HG03108 (cell line): ENCODE measurements at regions not wholly inside any gene's neighbourhood (a gene's known extent, or its start where the extent isn't known, plus 50 kb on each side); places are given as distances from the start of the nearest gene placed in this dataset.

ENCODE experiments used
- ATAC-seq: cut with Tn5 transposase; IDR thresholded peaks from one replicate; pipeline ENCODE4 v1.9.1; 2021; ENCODE audit warnings: moderate library complexity; ENCODE audit not compliant: unreplicated experiment

GRCh38 chr21:25425156-25425555 is 182.1 kb downstream of the MRPL39 start:
- ATAC-seq = no peak

DNA sequence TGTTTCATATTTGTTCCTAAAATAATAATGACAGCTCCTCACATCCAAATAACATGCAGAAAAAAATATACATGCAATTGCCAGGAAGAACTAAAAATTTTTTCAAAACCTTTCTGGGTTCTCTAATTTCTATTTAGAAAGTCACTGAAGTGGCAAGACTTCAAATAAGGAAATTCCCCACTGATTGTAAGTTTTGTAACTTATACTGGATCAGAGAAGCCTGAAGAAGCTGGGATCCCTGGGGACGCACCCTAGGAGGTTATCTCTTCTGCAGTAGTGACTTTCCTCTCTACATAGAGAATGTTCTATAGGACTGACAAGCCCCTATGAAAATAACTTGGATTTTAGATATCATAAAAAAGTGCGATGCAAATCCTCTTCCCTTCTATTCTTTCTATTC is 182.6 kb downstream of the MRPL39 start:
- ATAC-seq = no peak

- ATAC-seq = no peak
Observed at GRCh38 chr21:25424048-25424447, 183.2 kb downstream of the MRPL39 start.

GRCh38 chr21:25422610-25423608 is 184.4 kb downstream of the MRPL39 start:
- no peak for ATAC-seq

GRCh38 chr21:25421321-25422028 is 185.8 kb downstream of the MRPL39 start:
- ATAC-seq = peak; percentile 60

DNA sequence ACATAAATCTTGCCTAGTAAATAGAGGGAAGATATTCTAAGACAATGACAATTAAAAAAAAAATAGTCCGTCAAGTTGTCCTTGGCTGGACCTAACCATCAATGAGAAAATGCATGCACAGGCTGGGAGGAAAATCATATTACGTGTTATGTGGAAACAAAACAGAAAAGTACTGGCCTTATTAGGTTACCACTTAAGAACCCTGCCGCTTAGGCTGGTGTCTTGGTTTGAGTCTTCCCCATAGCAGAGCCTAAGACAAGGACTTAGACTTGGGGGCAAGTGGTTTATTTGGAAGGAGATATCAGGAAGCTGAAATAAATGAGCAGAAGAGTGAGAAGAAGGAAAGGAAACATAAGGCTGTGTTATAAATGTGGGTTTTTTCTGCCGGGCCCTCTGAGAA is 186.4 kb downstream of the MRPL39 start:
- ATAC-seq = no peak

GRCh38 chr21:25416669-25417068 is 190.6 kb downstream of the MRPL39 start:
- no peak for ATAC-seq

- ATAC-seq = no peak
Observed at GRCh38 chr21:25412100-25412499, 195.2 kb downstream of the MRPL39 start.

GRCh38 chr21:25409978-25410377 is 197.3 kb downstream of the MRPL39 start:
- ATAC-seq = no peak

- ATAC-seq = no peak
Observed at GRCh38 chr21:25408666-25409065, 198.6 kb downstream of the MRPL39 start.

DNA sequence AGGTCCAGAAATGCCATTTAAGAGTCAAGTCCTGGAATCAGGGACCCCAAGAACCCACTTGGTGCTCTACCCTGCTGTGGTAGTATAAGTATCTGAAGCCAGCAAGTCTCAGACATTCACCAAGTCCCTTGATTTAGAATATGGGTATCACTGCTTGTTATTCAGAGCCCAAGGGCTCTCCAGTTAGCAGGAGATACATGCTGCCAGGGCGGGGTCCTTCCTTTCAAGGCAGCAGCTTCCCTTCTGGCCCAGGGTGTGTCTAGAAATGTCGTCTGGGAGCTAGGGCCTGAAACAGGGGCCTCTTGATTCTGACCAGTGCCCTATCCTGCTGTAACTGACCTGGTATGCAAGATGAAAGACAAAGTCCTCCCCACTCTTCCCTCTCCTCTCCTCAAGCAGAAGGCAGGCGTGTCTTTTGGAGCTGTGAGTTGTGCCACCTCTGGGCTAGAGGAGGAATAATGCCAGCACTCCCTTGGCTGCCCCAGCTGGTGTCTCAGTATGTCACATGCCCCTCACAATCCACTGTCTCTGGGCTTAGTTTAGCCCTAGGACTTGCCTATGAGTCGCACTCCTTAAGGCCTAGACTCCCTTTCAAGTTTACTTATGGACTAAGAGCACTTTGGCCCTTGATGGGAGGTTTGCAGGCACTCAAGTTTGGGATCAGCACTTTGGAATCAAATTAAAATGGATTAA is 200.2 kb downstream of the MRPL39 start:
- no peak for ATAC-seq

- ATAC-seq = no peak
Observed at GRCh38 chr21:25405984-25406383, 201.3 kb downstream of the MRPL39 start.

DNA sequence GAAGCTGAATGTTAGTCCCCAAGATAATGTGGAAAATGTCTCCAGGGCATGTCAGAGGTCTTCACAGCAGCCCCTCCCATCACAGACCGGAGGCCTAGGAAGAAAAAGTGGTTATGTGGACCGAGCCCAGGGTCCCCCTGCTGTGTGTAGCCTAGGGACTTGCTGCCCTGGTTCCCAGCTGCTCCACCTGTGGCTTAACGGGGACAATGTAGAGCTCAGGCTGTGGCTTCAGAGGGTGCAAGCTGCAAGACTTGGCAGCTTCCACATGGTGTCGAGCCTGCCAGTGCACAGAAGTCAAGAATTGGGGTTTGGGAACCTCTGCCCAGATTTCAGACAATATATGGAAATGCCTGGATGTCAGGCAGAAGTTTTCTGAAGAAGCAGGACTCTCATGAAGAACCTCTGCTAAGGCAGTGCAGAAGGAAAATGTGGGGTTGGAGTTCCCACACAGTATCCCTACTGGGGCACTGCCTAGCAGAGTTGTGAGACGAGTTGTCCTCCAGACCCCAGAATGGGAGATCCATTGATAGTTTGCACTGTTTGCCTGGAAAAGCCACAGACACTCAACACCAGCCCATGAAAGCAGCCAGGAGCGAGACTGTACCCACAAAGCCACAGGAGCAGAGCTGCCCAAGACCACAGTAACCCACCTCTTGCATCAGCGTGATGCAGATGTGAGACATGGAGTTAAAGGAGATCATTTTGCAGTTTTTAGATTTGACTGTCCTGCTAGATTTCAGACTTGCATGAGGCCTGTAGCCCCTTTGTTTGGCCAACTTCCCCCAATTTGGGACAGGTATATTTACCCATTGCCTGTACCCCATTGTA is 204.9 kb downstream of the MRPL39 start:
- ATAC-seq = no peak

DNA sequence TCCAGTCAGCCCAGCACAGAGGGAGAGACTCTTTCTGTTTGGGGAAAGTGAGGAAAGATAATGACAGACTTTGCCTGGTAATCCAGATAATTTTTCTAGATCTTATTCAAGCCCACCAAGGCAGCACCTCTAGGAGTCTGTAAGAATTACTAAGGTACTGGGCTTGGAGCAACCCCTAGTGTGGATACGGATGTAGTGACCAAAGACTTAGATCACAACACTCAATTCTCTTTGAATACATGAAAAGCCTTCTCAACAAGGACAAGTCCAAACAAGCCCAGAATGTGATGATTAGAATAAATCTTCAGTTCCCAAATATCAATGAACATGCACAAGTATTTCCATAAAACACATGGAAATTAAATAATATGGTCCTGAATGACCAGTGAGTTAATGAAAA is 206.9 kb downstream of the MRPL39 start:
- ATAC-seq = no peak

DNA sequence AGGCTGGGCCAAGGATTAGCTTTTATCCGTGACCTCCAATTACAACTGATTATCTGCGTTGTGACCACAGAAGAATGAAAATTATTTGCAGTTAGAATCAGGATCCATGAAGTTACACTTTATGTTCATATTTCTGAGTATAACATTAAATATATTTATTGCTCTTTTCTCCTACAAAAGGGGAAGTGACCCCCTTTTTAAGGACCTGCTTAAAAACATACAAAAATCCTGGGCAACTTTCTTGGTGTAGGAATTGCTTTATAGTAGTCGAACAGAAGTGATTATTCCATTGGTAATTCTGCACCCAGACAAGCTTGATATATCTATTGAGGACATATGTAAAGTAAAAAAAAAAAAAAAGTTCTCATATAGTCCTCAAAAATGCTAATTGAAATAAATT is 208.7 kb downstream of the MRPL39 start:
- ATAC-seq = no peak

- ATAC-seq = peak; percentile 89
Observed at GRCh38 chr21:25396135-25396711, 211.1 kb downstream of the MRPL39 start.

GRCh38 chr21:25391777-25392176 is 215.5 kb downstream of the MRPL39 start:
- ATAC-seq = no peak

- ATAC-seq = no peak
Observed at GRCh38 chr21:25390701-25391100, 216.6 kb downstream of the MRPL39 start.

GRCh38 chr21:25387665-25388064 is 219.6 kb downstream of the MRPL39 start:
- no peak for ATAC-seq

- no peak for ATAC-seq
Observed at GRCh38 chr21:25385911-25386474, 221.3 kb downstream of the MRPL39 start.
